NT2/D1 (cell line): ENCODE measurements at regions not wholly inside any gene's neighbourhood (a gene's known extent, or its start where the extent isn't known, plus 50 kb on each side); places are given as distances from the start of the nearest gene placed in this dataset.

Source experiments
- DNase-seq: peaks from one replicate; pipeline ENCODE4 v3.0.0-alpha.2; 2011; ENCODE audit warnings: low read depth, low spot score
- H3K27me3 ChIP-seq: 2 replicates; pipeline ENCODE4 v1.6.0; 2011; ENCODE audit warnings: mild to moderate bottlenecking; ENCODE audit not compliant: insufficient read length, insufficient read depth
- H3K36me3 ChIP-seq: 2 replicates; pipeline ENCODE4 v1.6.1; 2011; ENCODE audit warnings: mild to moderate bottlenecking, low read length, mixed read lengths; ENCODE audit not compliant: insufficient read depth, insufficient read length
- H3K4me1 ChIP-seq: 2 replicates; pipeline ENCODE4 v1.5.1; 2011; ENCODE audit not compliant: insufficient read depth, insufficient read length
- H3K4me3 ChIP-seq: 2 replicates; pipeline ENCODE4 v1.5.1; 2011; ENCODE audit warnings: low read depth; ENCODE audit not compliant: insufficient read length
- H3K9ac ChIP-seq: 2 replicates; pipeline ENCODE4 v1.6.0; 2011; ENCODE audit warnings: low read depth; ENCODE audit not compliant: insufficient read length
- H3K9me3 ChIP-seq: 2 replicates; pipeline ENCODE4 v1.5.1; 2011; ENCODE audit warnings: mild to moderate bottlenecking, low read length; ENCODE audit not compliant: insufficient read depth
- SUZ12 ChIP-seq: IDR thresholded peaks from 2 replicates; pipeline ENCODE4 v1.6.1; 2011; ENCODE audit not compliant: insufficient read length, insufficient read depth; ENCODE audit errors: extremely low read depth
- YY1 ChIP-seq: IDR thresholded peaks from 2 replicates; pipeline ENCODE4 v1.6.1; 2011; ENCODE audit not compliant: insufficient read length, insufficient read depth
- ZNF274 ChIP-seq: IDR thresholded peaks from 2 replicates; pipeline ENCODE4 v1.6.1; 2011; ENCODE audit warnings: mild to moderate bottlenecking, low read depth, low read length

DNA sequence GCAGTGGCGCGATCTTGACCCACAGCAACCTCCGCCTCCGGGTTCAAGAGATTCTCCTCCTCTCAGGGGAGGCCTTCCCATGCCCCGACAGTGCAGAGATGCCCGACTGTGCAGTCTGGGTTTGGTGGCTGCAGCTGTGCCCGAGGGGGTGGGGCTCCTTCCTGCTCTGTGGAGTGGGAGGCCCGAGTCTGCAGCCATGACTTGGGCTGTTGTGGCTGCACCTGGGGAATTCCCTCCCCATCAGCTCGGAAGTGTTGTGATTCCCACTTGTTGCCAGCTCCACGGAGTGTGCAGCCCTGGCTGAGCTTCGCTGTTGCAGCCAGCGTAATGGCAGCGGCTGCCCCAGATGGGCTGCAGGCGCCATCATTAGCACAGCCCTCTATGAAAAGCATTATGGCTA lies 66.4 kb upstream of the SMIM36 start:
- Histone ChIP-seq H3K9ac (no peak overlapping the region), H3K4me3 (no peak overlapping the region), H3K36me3 (no peaks in the 10 kb centered on the region), H3K4me1 (no peaks in the 10 kb centered on the region), H3K27me3 (no peaks in the 10 kb centered on the region), H3K9me3 (no peaks in the 10 kb centered on the region)
- TF ChIP-seq ZNF274 (no peak), YY1 (no peak), SUZ12 (no peak)
- DNase-seq = no peak

GRCh38 chr17:55576996-55577586 lies 65.8 kb upstream of the SMIM36 start:
- no peaks in the 10 kb centered on the region for H3K27me3 ChIP-seq
- no peaks in the 10 kb centered on the region for H3K9me3 ChIP-seq
- H3K4me3 ChIP-seq = no peak overlapping the region
- TF ChIP-seq YY1 = no peak
- TF ChIP-seq SUZ12 = no peak
- no peaks in the 10 kb centered on the region for H3K4me1 ChIP-seq
- no peak for DNase-seq
- no peaks in the 10 kb centered on the region for H3K36me3 ChIP-seq
- no peak overlapping the region for H3K9ac ChIP-seq

- Histone ChIP-seq H3K9me3 (no peaks in the 10 kb centered on the region), H3K4me3 (no peak overlapping the region), H3K9ac (no peak overlapping the region), H3K27me3 (no peaks in the 10 kb centered on the region), H3K4me1 (no peaks in the 10 kb centered on the region), H3K36me3 (no peaks in the 10 kb centered on the region)
- no peak for DNase-seq
- no peak for TF ChIP-seq YY1
- no peak for TF ChIP-seq ZNF274
- TF ChIP-seq SUZ12 = no peak
Observed at GRCh38 chr17:55576237-55576995, 65.2 kb upstream of the SMIM36 start.

DNA sequence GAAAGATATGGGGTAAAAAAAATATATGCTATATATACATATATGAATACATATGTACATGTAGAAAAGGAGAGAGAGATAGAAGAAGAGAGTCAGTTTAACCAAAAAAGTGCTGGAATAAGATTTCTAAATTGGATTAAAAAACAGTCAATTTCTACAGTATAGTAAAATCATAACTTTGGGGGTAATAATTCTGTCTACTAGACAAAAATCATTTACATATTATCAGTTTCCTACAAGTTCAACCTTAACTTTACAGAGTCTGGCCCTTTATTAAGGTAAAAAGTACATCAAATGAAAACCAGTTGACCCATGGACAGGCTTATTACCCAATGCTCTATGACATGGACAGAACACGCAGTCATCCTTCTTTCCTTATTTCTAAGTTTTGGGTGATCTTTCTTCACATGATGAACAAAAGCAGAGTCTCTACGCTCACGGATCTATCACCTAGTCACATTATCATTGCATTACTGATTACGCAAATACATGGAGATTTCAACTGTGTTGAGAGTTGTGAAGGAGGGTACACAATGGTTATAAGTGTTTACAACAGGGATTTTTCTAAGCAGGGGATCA lies 63.9 kb upstream of the SMIM36 start:
- Histone ChIP-seq H3K9ac (no peak overlapping the region), H3K9me3 (no peaks in the 10 kb centered on the region), H3K36me3 (no peaks in the 10 kb centered on the region), H3K27me3 (no peaks in the 10 kb centered on the region), H3K4me1 (peaks cover 3% of the 10 kb centered on the region), H3K4me3 (no peak overlapping the region)
- no peak for DNase-seq
- TF ChIP-seq SUZ12 (no peak), ZNF274 (no peak), YY1 (no peak)

- no peak for DNase-seq
- Histone ChIP-seq H3K4me3 (no peak overlapping the region), H3K4me1 (peaks cover 3% of the 10 kb centered on the region), H3K36me3 (no peaks in the 10 kb centered on the region), H3K9ac (no peak overlapping the region), H3K27me3 (no peaks in the 10 kb centered on the region), H3K9me3 (no peaks in the 10 kb centered on the region)
- no peak for TF ChIP-seq SUZ12
- TF ChIP-seq YY1 = no peak
- no peak for TF ChIP-seq ZNF274
Observed at GRCh38 chr17:55572599-55572998, 61.3 kb upstream of the SMIM36 start.

GRCh38 chr17:55572139-55572538 lies 60.9 kb upstream of the SMIM36 start:
- Histone ChIP-seq H3K9me3 (no peaks in the 10 kb centered on the region), H3K9ac (no peak overlapping the region), H3K27me3 (no peaks in the 10 kb centered on the region), H3K4me1 (peaks cover 6% of the 10 kb centered on the region), H3K4me3 (no peak overlapping the region), H3K36me3 (no peaks in the 10 kb centered on the region)
- DNase-seq = no peak
- TF ChIP-seq YY1 (no peak), SUZ12 (no peak), ZNF274 (no peak)

DNA sequence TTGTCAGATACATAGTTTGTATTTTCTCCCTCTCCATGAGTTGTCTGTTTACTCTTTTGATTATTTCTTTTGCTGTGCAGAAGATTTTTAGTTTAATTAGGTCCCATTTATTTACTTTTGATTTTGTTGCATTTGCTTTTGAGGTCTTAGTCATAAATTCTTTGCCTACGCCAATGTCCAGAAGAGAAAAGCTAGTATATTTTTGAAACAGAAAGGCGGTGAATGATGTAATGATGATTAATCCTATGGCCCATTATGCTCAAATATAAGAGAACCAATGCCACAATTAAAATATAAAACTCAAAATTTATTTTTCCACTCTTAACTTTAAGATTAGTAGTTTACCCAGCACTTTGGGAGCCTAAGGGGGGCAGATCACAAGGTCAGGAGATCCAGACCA lies 59.8 kb upstream of the SMIM36 start:
- no peaks in the 10 kb centered on the region for H3K36me3 ChIP-seq
- no peaks in the 10 kb centered on the region for H3K27me3 ChIP-seq
- H3K9me3 ChIP-seq = no peaks in the 10 kb centered on the region
- TF ChIP-seq ZNF274 (no peak), YY1 (no peak), SUZ12 (no peak)
- no peak overlapping the region for H3K9ac ChIP-seq
- no peak overlapping the region for H3K4me3 ChIP-seq
- H3K4me1 ChIP-seq = peaks cover 6% of the 10 kb centered on the region
- no peak for DNase-seq

GRCh38 chr17:55570391-55570790 lies 59.1 kb upstream of the SMIM36 start:
- no peak overlapping the region for H3K4me3 ChIP-seq
- TF ChIP-seq SUZ12 (no peak), YY1 (no peak), ZNF274 (no peak)
- no peak overlapping the region for H3K9ac ChIP-seq
- no peak for DNase-seq
- no peaks in the 10 kb centered on the region for H3K27me3 ChIP-seq
- no peaks in the 10 kb centered on the region for H3K36me3 ChIP-seq
- H3K9me3 ChIP-seq = no peaks in the 10 kb centered on the region
- H3K4me1 ChIP-seq = peaks cover 6% of the 10 kb centered on the region
